CD4-positive, alpha-beta T cell treated with Interleukin-4 for 1 hour (primary cell): ENCODE measurements at regions not wholly inside any gene's neighbourhood (a gene's known extent, or its start where the extent isn't known, plus 50 kb on each side); places are given as distances from the start of the nearest gene placed in this dataset.
"Not testable (repeated sequence)": the region's sequence is repeated elsewhere in the genome, so short reads cannot be mapped to it uniquely, and the experiment has no call there.

ENCODE experiments used
- DNase-seq, 2 donors: peaks; one replicate each; pipeline ENCODE4 v3.0.0-alpha.2; 2020 to 2022

DNA sequence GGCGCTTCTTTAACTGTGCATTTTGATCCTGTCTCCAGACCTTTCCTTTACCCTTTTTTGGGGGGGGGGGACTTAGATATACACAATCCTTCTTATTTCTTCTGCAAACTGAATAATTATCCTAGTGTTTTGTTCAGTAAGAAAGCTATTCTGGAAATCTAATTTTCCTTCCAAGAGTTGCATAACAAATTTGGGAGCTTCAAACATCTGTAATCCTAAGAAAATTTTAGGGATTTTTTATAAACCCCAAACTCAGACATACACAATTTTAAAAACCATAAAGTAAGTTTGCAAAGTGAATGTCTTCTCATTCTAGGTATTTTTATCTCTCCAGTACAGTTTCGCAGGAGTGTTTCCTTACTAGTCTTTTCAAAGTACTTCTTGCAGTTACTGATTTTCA, 182.7 kb upstream of the E2F7 start:
- no peak for DNase-seq

DNA sequence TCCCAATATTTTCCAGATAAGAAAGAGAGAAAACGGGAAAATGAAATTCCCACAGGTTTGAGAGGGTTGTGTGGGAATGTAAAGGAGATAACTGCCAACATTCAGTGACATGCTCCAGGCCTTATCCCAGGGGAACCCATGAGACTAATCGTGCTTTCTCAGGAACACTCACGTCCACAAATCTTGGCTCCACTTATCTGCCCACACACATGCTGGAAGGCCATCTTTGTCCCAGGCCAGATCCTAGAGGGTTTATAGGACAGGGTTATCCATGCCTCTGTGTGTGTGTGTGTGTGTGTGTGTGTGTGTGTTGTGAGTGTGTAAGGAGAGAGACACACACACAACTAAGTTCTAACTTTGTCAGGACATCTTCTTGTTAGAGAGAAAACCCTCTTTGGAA, 182.2 kb upstream of the E2F7 start:
- no peak for DNase-seq

- no peak for DNase-seq
These were observed 178.0 kb upstream of the E2F7 start for GRCh38 chr12:77243345-77243744.

DNA sequence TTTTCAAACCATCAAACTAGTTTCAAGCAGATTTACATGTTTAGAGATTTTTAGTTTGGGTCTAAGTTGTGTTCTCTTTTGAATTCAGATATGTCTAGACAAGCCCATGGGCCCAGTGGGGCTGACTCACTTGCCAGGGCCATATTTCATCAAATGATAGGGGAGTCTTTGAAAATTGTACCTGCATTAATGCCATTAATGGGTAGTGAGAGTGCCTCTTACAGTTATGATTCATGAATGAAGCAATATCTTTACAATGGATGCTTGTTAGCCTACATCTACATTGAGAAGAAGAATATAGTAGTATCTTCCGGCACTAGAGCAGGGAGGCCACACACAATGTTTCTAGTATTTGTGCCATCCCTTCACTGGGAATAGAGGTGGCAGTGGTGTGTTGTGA, 174.2 kb upstream of the E2F7 start:
- DNase-seq, result no peak

DNA sequence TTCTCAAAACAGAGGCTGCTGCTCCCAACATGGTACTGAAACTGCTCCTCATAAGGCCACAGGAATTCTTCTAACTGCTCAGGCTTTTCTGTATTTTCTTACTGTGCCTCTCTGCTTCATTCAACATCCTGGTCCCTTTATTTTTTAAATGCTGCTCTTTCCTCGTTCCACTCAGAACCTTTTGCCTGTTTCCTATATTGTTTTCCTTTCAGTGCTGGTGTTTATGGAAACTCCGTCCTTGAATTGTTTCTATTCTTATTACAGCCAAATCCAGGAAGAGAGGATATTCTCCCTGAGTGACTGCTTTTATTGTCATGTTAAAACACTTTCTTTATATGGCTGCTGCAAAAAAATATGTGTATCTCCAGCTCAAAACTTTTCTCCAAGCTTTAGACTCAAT, 173.0 kb upstream of the E2F7 start:
- no peak for DNase-seq

- no peak for DNase-seq
These were observed 172.5 kb upstream of the E2F7 start for GRCh38 chr12:77237896-77238295.

GRCh38 chr12:77236066-77236465, 170.7 kb upstream of the E2F7 start:
- DNase-seq, result no peak

DNA sequence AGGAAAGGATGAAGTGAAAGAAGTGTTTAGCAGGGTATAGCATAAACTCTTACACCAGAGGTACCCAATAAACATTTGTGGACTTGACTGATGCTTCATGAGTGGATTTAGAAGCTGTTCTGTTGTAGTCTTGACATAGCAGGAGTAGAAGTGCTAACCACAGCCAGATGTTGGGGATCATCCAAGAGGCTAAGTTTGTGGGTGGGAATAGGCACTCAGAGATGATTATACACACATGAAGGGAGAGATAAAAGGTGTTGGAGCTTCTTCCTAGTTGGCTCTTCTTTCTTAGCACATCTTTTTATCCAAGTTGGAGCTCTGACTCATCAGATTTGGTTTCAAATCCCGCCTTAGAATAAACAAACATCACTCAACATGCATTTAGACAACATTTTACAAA, 166.7 kb upstream of the E2F7 start:
- DNase-seq, result no peak

DNA sequence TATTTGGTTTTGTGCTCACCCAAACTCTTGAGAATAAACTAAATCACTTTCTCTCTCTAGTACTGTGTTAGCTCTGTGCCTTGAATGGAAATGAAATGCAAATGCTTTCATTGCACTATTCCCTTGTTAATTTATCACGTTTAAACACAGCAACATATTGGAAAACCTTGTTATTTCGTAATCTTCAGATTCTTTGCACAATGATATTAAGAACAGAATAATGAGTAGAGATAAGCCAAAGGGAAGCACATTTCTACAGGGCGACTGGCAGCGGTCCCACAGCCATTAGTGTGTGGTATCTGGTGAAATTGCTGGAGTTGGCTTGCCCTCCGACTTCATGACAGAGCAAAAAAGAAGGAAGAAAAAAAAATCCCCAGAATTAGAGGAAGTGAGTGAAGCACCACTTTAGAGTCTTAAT, 166.1 kb upstream of the E2F7 start:
- DNase-seq, result no peak

DNA sequence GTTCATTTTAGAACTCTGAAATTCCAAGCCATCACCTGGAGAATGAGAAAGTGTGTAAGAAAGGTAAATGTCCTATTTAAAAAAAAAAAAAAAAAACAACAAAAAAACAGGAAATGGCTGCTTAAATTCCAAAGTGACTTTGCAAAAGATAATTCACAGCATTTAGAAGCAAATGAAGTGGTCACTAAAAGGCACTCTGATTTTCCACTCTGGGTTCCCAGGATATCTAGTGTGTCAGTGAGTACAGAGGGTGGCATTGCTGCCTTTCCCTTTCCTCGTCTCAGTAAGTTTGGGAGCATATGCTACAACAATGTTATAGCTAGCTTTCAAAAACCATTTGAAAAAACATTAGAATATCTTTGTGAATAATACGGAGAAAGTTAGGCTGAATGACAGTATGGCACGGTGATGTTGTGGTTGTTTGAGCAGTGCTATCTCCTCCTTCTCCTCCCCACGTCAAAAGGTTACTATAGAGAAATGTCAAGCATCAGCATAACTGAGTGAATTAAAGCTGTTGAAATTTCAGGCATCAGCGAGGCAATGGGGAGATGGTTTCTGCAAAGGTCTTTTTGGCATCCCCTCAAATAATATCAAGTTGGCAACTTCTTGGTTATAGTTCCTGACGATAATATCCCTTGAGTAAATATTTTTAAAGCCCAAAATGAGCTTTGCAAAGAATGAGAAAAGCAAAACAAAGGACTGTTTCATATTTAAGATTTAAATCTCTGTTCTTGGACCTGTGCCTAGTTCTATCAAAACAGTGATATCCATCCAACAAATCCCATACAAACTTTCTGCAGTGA, 164.5 kb upstream of the E2F7 start:
- no peak for DNase-seq

GRCh38 chr12:77228376-77228775, 163.0 kb upstream of the E2F7 start:
- DNase-seq, result no peak

DNA sequence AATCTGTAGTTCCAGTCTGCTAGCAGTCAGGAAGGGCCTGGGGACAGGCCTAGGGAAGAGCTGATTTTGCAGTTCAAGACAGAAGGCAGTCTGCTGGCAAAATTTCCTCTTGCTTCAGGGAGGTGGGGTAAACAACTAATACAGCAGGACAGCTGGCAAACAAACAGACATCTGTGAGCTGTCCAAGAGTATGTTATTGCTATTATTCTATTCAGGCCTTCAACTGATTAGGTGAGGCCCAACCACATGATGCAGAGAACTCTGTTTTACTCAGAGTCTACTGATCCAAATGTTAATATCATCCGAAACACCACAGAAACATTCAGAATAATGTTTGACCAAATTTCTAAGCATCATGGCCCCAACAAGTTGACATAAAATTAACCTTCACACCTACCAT, 161.0 kb upstream of the E2F7 start:
- no peak for DNase-seq

- DNase-seq, result no peak
These were observed 160.0 kb upstream of the E2F7 start for GRCh38 chr12:77225373-77225772.

GRCh38 chr12:77224346-77224745, 159.0 kb upstream of the E2F7 start:
- no peak for DNase-seq

DNA sequence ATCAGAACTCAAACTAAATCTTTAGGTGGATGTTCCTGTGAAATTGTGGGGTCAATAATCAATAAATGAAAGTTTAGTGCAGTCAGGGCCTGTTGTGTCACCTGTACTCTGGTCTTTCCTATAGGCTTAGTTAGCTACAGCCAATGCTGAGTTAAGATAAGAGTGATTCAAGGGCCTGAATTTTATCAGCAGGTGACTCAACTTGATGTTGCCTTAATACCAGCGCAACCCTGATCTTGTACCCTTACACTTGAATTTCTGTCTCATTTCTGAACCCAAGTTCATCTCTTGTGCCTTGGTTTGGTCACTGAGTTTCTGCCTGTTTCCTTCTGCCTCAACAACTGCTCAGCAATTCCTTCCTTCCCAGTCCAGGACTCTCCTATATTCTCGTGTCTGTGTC, 157.0 kb upstream of the E2F7 start:
- no peak for DNase-seq

DNA sequence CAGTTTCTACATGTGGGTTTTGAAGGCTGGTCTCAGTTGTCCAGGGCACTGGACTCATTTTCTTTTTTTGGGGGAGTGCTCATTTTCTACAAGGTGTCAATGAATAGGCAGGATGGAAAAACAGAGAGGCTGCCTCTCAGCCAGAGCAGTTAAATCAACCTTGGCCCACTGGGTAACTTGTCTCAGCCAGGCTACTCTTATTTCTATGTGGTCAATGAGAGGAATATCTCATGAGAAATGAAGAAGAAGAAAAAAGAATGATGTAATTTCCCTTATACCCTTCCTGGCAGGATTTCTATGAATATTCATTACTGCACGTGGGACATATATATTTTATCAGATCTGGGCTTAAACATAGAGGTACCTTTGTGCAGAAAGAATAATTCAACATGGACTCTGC, 155.2 kb upstream of the E2F7 start:
- DNase-seq, result no peak

- no peak for DNase-seq
These were observed 152.9 kb upstream of the E2F7 start for GRCh38 chr12:77218278-77218677.

DNA sequence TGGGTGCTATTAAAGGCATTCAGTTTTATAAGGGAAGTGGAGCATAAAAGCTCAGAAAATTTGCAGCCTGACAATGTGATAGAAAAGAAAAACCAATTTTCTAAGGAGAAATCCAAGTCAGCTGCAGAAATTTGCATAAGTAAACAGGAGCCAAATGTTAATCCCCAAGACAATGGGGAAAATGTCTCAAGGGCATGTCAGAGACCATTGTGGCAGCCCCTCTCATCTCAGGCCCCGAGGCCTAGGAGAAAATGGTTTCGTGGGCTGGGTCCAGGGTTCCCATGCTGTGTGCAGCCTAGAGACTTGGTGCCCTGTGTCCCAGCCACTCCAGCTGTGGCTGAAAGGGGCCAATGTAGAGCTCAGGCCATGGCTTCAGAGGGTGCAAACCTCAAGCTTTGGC, 150.8 kb upstream of the E2F7 start:
- not testable (repeated sequence) for DNase-seq

DNA sequence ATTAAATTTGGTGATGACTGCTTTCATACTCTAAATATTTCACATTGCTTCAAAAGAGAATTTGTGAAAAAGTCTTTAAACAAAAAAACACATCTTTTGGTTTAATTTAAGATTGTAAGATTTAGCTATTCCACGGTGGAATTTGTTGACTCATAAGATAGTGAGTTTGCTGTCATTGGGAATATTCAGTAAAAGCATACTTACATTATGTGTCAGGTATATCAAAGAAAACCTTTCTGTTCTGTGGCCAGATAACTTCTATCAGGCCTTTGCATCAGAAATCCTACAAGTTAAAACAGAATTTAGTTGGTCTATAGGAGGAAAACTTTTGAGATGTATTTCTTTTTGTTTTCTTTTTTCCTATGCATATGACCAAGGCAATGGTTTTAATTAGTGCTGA, 148.8 kb upstream of the E2F7 start:
- DNase-seq, result no peak

GRCh38 chr12:77213319-77213718, 147.9 kb upstream of the E2F7 start:
- DNase-seq, result no peak

- no peak for DNase-seq
These were observed 145.4 kb upstream of the E2F7 start for GRCh38 chr12:77210724-77211123.

DNA sequence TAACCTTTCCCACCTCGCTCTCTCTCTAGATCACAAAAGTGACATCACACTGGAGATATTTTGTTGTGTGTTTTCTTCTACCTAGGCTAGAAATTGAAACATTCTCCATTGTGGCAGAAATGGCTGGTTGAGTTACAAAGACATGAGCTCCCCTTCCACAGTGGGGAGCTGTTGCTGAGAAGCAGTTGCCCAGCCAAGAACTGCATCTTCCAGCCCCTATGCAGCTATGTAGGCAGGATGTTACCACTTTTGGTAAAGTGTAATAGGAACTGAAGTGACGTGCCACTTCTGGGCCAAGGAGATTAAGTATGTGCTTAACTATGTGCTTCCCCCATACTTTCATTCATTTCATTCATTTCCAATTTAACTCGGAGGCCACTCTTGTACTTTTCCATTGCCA, 138.7 kb upstream of the E2F7 start:
- no peak for DNase-seq

DNA sequence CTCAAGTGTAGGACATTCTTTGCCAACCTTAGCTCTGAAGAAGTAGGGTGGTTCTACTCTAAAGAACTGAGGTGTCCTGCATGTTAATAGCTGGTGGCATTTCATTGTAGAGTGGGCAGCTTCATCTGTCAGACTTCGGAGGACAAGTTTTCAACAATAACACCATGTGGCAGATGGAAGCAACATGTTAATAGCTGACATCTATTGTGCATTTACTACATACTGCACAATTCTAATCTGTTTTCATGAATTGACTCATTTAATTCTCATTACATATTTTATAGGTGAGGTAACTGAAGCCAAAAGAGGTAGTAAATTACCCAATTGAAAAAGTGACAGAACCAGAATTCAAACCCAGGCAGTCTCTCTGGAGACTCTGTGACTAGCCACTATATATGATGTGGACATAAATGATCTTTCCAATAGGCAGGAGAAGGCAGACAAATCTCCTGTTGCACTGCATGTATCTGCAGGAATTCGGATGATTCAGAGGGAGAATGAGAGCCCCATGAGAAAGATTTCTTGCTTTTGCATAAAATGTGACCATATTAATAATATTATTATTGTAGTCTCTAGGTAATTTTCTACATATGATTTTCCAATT, 137.2 kb upstream of the E2F7 start:
- DNase-seq, result no peak

DNA sequence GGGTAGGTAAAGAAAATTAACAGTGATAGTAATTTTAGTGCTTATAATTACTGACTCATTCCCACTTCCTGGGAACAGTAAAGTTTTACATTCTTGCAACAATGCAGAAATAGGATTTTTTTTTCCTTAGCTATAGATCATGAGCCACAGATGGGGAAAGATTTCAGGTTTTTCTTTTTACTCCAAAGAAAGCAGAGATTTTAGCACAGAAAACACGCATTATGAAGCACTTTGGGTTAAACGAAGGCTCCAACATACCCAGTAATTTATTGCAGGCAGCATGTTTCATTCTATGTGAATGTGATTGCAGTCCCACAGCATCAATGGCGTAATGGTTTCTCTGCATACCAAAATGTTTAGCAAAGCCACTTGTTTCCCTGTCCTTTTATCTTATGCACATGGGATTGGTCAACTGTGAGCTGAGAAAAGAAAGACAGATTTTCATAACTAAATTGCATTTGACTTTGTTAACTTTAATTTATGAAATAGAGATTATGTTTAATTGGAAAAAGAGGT, 124.6 kb upstream of the E2F7 start:
- DNase-seq, result no peak

DNA sequence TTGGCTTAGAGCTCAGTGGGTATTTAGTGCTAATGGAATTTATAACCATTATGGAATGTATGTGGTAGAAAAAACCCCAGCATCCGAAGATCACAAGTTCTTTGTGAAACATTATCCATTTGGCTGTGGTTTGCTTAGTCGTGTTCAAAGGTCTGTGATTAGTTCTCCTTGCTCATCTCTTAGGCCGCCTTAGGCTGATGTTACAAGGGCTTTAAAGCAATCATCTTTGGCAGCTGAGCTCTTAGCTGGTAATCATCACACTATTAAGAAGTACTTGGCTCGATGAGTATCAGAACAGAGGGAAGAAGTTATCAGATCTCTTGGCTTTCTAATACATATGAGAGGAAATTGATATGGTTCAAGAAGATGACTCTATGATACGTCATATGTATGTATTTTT, 124.1 kb upstream of the E2F7 start:
- no peak for DNase-seq
